HG02610 (cell line): ENCODE measurements at regions not wholly inside any gene's neighbourhood (a gene's known extent, or its start where the extent isn't known, plus 50 kb on each side); places are given as distances from the start of the nearest gene placed in this dataset.
"Not testable (repeated sequence)": the region's sequence is repeated elsewhere in the genome, so short reads cannot be mapped to it uniquely, and the experiment has no call there.

Source experiments
- ATAC-seq: cut with Tn5 transposase; IDR thresholded peaks from one replicate; pipeline ENCODE4 v1.9.1; 2021; ENCODE audit warnings: mild to moderate bottlenecking, moderate library complexity; ENCODE audit not compliant: unreplicated experiment

DNA sequence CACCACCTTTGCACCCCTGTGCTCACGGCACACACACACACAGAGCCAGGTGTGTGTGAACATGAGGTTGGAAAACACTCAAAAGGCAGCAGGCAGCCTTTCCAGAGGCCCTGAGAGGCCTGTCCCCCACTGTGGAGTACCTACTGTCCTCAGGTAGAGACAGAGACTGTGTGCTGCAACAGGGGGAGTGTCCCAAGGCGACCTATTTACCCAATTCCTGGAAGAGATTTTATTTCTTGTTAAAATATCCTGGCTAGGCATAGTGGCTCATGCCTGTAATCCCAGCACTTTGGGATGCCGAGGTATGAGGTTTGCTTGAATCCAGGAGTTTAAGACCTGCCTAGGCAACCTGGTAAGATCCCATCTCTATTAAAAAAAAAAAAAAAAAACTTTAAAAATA is 108.5 kb downstream of the COPRS start:
- no peak for ATAC-seq

- no peak for ATAC-seq
These were observed 110.2 kb downstream of the COPRS start for GRCh38 chr17:31748881-31749280.

DNA sequence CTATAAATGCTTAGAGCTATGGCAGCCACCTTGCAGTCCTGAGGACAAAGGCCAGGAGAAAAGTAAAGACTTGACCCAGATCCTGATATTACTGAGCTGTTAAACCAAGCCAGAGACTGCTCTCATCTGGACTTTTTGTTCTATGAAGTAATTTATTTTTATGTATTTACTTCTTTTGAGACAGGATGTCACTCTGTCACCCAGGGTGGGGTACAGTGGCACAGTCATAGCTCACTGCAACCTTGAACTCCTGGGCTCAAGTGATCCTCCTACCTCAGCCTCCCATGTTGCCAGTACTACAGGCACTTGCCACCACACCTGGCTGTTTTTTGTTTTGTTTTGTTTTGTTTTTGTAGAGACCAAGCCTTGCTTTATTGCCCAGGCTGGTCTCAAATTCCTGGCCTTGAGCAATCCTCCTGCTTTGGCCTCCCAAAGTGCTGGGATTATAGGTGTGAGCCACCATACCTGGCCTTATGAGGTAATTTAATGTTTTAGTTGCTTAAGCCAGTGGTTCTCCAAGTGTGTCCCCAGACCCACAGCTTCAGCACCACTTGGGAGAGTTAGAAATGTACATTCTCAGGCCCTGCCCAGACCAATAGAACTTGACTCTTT is 112.1 kb downstream of the COPRS start:
- ATAC-seq = no peak

DNA sequence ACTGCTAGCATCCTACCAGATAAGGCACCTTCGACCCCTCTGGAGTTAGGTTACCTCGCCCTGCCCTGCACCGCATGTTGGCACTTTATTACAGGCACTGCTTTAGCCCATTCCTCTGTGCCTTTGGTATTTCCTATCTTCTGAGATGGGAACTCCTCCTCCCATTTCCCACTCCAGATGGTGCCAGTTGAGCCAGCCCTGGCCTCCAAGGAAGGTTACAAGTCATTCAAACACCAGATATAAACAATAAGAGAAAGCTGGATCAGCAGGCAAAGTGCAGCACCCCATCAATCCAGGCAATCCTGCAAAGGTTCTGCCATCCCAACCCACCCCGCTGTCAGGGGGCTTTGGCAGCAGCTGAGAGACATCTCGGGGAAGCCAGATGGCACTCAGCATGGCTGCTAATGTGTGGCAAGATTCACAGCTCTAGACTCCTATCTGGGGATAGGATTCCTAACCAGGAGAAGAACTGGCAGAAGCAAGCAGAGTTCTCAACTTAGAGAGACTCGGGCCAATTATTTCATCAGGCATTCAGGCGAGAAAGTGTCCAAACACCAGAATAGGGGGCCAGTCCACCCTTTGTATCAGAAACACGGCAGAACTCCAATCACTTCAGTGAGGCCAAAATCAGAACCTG is 113.0 kb downstream of the COPRS start:
- ATAC-seq = no peak

- no peak for ATAC-seq
These were observed 114.5 kb downstream of the COPRS start for GRCh38 chr17:31744511-31744951.

- no peak for ATAC-seq
These were observed 115.2 kb downstream of the COPRS start for GRCh38 chr17:31743797-31744196.

- ATAC-seq = no peak
These were observed 117.7 kb downstream of the COPRS start for GRCh38 chr17:31741371-31741770.

DNA sequence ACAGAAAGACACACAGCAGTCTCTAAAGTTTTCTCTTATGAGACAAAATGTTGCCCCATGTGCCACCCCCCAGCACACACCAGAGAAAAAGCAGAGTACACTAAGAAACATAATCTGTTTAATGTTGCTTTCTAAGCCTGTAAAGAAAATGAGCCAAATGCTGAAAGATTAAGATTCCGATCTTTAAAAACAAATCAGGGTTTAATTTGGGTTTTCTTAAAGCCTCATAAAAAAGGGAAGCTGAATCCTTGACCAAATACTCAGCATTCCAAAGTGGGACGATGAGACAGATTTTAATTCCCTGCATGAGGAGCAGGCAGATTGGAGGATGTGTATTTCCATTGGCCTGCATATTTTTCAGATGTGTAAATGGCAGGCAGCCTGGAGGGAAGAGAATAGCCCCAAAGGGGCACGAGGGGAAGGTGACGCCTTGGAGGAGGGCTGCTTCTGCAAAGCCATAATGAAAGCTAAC is 118.4 kb downstream of the COPRS start:
- no peak for ATAC-seq

DNA sequence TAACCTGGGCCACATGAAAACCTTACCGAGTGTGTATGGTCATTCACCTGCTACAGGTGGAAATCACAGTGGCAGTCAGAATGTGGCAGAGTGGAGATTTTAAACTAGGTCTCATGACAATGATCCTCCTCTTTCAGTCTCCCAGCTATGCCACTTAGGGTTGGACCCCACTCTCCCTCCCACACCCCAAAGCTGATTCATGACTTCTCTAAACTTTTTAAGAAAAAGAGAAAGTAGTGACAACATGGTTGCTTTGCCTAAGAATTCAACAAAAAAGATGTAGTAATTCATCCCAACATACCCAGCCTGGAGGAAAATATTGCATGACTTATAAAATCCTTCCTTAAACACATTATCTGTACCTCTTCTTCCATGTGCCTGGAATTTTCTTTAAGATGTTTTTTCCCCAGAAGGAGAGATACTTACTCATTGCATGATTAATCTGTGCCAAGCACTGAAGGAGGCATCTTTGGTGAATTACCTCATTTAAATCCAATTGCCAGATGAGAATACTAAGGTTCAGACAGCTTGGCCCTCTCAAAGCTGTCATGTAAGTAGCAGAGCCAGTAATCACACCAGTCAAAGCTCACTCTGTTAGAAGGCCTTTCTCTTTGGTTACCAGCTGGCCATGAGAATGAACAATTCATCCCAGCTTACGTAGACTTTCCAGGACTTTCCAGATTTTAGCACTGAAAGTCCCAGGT is 119.9 kb downstream of the COPRS start:
- no peak for ATAC-seq

- ATAC-seq = no peak
These were observed 120.6 kb downstream of the COPRS start for GRCh38 chr17:31738488-31738887.

GRCh38 chr17:31738067-31738466 is 121.0 kb downstream of the COPRS start:
- ATAC-seq = no peak

DNA sequence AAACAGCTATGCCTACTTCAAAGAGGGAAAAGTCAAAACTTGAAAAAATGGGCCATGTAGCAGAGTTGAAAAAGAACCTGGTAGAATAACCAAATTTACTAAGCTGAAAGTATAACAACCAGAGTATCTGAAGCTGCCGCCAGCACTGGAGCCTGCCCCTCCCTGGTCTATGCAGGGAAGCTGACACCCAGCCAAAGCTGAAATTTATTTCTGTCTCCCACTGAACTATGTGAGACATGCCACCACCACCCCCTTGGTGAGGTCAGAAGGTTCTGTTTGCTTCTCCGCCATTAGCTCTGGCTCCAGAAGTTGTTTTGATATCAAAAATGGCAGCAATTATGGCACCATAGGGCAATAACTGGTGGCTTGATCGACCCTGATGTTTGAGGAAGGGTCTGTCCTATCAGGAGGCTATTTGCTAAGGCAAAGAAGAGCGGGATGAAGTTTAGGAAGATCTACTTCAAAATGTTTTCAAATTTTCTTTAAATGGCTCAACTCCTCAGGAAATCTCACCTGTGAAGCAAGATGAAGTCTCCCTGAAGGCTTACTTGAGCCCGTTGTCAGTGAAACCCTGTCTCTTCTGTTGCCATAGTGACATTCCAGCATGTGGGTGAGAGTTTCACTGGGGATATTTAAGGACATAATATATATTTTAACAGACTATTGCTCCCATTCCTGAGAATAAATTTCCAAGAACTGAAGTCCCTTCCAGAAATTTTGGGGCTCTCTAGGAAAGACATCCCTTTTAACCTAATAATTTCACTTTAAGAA is 122.0 kb downstream of the COPRS start:
- no peak for ATAC-seq

DNA sequence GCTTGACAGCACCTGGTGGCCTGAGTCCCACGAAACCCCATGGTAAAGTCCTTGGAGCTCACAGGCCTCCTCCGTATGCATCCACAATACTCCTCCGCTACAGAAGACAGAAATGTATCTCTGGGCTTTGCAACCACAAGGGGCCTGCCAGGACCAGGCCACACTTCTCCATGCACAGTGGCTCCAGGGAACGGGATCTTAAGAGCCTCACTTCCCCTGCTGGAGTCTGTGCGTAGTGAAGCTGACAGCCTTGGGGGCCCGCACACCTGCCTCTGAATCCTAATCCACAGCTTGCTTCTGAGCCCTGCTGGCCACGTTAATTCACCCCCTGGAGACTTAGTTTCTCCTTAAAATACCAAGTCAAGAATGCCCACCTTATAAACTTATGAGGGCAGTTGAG is 125.7 kb downstream of the COPRS start:
- no peak for ATAC-seq

DNA sequence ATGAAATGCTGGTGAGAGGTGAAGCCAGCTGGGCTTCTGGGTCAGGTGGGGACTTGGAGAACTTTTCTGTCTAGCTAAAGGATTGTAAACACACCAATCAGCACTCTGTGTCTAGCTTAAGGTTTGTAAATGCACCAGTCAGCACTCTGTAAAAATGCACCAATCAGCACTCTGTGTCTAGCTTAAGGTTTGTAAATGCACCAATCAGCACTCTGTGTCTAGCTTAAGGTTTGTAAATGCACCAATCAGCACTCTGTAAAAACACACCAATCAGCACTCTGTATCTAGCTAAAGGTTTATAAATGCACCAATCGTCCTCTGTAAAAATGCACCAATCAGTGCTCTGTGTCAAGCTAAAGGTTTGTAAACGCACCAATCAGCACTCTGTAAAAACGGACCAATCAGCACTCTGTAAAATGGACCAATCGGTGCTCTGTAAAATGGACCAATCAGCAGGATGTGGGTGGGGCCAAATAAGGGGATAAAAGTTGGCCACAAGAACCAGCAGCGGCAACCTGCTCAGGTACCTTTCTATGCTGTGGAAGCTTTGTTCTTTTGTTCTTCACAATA is 127.4 kb downstream of the COPRS start:
- not testable (repeated sequence) for ATAC-seq

DNA sequence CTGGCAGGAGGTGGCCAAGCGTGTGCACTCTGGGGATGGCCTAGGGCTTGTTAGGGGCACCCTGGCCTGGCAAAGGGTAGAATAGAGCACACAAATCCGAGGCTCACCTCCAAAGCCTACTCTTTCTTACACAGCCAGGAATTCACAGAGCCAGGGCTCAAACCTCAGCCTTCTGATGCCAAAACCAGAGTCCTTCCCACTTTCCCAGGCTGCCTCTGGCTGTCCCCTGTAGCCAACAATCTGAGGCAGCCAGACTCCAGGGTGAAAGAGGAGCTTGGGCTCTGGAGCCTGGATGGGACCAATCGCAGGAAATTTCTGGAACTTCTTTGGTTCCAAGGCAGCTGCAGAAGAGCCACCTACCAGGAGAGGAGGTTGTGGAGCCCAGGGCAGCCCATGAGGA is 127.9 kb downstream of the COPRS start:
- no peak for ATAC-seq

DNA sequence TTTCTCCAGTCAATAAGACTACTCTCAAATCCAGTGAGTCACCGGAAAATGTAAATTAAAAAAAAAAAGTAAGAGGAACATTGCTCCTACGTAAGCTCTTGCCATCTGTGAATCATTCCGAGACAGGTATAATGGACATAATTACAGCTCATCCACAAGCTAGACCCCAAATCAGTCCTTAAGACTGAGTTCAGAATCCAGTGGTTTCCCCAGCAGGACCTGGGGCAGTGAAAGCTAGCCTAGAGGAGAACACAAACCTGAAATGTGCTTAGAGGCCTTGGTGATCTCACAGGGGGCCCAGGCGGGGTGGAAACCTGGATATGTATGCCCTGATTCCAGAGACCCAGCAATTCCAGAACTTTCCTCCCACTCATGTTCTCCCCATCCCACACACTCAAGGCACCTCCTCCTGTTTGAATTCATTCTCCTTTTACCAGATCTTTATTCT is 132.0 kb downstream of the COPRS start:
- no peak for ATAC-seq

GRCh38 chr17:31724619-31725018 is 134.4 kb downstream of the COPRS start:
- no peak for ATAC-seq

- no peak for ATAC-seq
These were observed 135.0 kb downstream of the COPRS start for GRCh38 chr17:31724026-31724425.

DNA sequence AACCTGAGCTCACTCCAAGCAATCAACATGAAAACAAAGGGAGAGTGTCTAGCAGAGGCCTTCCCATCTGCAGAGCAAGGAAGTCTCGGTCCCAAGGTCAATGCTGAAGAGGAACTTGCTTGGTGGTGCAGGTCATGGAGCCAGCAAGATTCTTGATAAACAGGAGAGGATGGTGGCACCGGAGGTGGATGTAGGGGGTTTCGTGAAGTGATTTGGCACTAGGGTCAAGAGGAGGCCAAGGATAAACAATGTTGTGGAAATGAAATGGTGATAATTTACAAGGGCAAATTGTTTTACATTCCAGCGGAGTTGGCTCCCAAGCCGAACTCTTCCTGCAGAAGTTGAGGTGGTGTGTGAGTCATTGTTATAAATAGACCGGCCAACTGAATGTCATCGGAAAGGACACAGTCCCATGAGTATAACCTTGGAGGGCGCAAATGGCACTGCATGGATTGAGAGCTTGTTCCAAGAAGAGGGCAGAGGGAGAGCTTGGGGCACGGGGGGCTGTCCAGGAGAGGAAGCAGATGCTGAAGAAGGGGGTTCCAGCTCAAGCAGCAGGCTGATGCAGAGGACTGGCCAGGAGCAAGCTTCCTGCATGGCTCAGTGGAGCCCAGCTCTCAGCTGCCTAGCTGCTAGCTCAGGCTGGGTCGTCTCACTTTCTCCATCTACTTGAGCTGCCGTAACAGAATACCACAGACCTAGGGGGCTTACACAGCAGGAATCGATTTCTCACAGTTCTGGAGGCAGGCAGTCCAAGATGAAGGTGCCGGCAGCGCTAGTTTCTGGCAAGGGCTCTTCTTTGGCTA is 136.6 kb downstream of the COPRS start:
- ATAC-seq = no peak
